Tibial nerve (tissue), 4 donors: ENCODE measurements at regions not wholly inside any gene's neighbourhood (a gene's known extent, or its start where the extent isn't known, plus 50 kb on each side); places are given as distances from the start of the nearest gene placed in this dataset.

Source experiments
- DNase-seq, 2 donors: peaks; one replicate each; pipeline ENCODE4 v3.0.0-alpha.2; 2019; ENCODE audit warnings: low spot score in 2 of 2
- H3K27ac ChIP-seq, 4 donors: fragments of 200-600 bp; sonication (generic) in 3 of 4; one replicate each; pipeline ENCODE4 v1.5.1; 2017 to 2019; ENCODE audit warnings: mild to moderate bottlenecking in 1 of 4
- H3K27me3 ChIP-seq, 2 donors: fragments of 200-600 bp; sonication (generic) in 1 of 2; one replicate each; pipeline versions ENCODE4 v1.5.1 to v1.6.0; 2017 to 2019
- H3K36me3 ChIP-seq, 3 donors: fragments of 200-600 bp; sonication (generic); one replicate each; pipeline ENCODE4 v1.5.1; 2018 to 2019
- H3K4me1 ChIP-seq, 4 donors: fragments of 200-600 bp; sonication (generic) in 3 of 4; one replicate each; pipeline ENCODE4 v1.5.1; 2017 to 2019
- H3K4me3 ChIP-seq, 4 donors: fragments of 200-600 bp; sonication (generic) in 3 of 4; one replicate each; pipeline ENCODE4 v1.5.1; 2017 to 2019; ENCODE audit warnings: mild to moderate bottlenecking in 1 of 4, moderate library complexity in 1 of 4
- H3K9me3 ChIP-seq, 4 donors: fragments of 200-600 bp; sonication (generic) in 3 of 4; one replicate each; pipeline ENCODE4 v1.5.1; 2017 to 2019
- EP300 ChIP-seq, 2 donors: sonication (generic); formaldehyde crosslinking; IDR thresholded peaks; one replicate each; pipeline ENCODE4 v1.6.1; 2017; ENCODE audit warnings: antibody characterized with exemption in 2 of 2, mild to moderate bottlenecking in 1 of 2
- POLR2A ChIP-seq, 2 donors: fragments of 450-650 bp; IDR thresholded peaks; one replicate each; pipeline ENCODE4 v1.6.1; 2017; ENCODE audit warnings: antibody characterized with exemption in 2 of 2, mild to moderate bottlenecking in 2 of 2, moderate library complexity in 2 of 2
- WGBS, 2 donors: methylation state at CpG; one replicate each; pipeline ENCODE4 v1.1.5; 2018; 5-methylcytosine and 5-hydroxymethylcytosine counted together
- TF ChIP-seq, protein P1 (sequence below), 5 experiments: fragments of 200-600 bp in 3 of 5; fragments of 450-650 bp in 2 of 5; sonication (generic) in 3 of 5; IDR thresholded peaks; one replicate each; pipeline ENCODE4 v1.5.1; 2016 to 2019; ENCODE audit warnings: antibody characterized with exemption in 5 of 5, mild to moderate bottlenecking in 3 of 5, moderate library complexity in 2 of 5

DNA sequence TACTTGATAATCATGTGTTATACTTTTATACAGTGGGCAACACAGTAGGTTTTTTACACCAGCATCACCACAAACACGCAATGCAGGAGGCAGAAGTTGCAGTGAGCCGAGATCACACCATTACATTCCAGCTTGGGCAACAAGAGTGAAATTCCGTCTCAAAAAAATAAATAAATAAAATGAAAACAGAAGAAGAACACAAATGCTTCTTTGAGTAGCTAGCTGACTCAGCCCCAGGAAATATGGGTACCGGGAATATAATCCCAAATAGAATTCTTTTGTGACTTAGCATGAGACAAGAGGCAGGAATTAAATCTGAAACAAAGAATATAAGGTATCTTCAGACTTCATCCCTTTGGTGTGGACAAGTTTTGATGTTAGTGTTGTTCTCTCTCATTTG lies 164.2 kb upstream of the ATXN1 start:
- no peak overlapping the region for H3K27ac ChIP-seq
- no peaks in the 10 kb centered on the region for H3K4me1 ChIP-seq
- TF ChIP-seq EP300 (IDR thresholded peaks at IDR 0.05) (no peak), POLR2A (IDR thresholded peaks at IDR 0.05) (no peak)
- TF ChIP-seq, protein P1, sequence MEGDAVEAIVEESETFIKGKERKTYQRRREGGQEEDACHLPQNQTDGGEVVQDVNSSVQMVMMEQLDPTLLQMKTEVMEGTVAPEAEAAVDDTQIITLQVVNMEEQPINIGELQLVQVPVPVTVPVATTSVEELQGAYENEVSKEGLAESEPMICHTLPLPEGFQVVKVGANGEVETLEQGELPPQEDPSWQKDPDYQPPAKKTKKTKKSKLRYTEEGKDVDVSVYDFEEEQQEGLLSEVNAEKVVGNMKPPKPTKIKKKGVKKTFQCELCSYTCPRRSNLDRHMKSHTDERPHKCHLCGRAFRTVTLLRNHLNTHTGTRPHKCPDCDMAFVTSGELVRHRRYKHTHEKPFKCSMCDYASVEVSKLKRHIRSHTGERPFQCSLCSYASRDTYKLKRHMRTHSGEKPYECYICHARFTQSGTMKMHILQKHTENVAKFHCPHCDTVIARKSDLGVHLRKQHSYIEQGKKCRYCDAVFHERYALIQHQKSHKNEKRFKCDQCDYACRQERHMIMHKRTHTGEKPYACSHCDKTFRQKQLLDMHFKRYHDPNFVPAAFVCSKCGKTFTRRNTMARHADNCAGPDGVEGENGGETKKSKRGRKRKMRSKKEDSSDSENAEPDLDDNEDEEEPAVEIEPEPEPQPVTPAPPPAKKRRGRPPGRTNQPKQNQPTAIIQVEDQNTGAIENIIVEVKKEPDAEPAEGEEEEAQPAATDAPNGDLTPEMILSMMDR (IDR thresholded peaks at IDR 0.05), result no peak
- no peak overlapping the region for H3K4me3 ChIP-seq
- H3K36me3 ChIP-seq, result no peaks in the 10 kb centered on the region
- no peaks in the 10 kb centered on the region for H3K27me3 ChIP-seq
- 46 to 50% methylated on average over 4 of the region's 4 CpGs for WGBS, 2 donors
- DNase-seq, result no peak
- H3K9me3 ChIP-seq, result no peaks in the 10 kb centered on the region

DNA sequence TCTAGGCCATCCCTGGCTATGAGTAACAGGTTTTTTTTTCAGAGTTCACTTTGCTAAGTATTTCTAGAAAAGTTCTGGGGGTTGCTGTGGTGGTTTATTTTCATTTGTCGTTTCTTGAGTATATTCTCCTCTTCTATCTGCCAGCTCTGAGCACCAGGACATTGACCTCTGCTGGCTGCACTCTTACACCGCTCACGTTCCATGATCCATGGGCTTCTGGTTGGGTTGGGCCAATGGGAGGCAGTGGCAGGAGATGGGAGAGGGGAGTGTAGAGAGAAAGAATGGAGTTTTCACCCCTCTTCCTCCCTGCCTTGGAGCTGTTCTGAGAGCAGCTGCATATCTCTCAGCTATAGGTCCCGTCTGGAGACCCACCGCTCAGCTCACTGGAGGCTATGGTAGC lies 161.0 kb upstream of the ATXN1 start:
- 72 to 74% methylated on average over 5 of the region's 5 CpGs for WGBS, 2 donors
- H3K4me3 ChIP-seq, result no peak overlapping the region

DNA sequence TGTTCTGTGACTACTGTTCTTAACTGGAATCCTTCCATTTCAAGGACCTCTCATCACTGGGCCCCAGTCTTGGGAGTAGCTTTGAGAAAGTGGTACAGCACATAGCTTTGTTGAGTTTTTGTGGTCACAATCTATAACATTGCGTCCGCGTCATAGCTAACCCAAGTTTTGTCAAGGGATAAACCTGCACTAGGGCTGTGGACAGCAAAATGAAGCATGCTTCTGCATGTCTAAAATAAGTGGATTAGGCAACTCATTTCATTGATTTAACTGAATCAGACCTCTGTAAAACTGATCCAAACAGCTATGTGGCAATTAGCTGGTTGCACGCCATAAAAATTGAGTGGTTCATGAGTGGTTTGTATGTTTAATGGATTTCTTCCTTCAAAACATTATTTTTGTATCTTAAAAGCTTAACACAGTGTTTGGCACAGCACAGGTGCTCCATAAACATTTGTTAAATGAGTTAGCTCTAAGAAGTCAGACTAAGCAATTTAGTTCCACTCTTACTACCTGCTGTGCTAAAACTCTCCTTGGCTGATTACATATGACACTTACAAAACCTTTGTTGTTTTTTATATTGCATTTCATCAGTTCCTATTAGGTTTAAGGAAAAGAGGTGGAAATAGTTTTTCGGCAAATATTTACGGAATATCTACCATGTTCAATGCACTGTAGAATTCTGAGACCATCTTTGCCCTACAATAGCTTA lies 160.3 kb upstream of the ATXN1 start:
- DNase-seq, result no peak
- Histone ChIP-seq H3K27ac (no peak overlapping the region), H3K9me3 (no peaks in the 10 kb centered on the region), H3K36me3 (no peaks in the 10 kb centered on the region), H3K27me3 (no peaks in the 10 kb centered on the region), H3K4me1 (no peaks in the 10 kb centered on the region), H3K4me3 (no peak overlapping the region)
- WGBS, 2 donors, result 70 to 89% methylated on average over 6 of the region's 6 CpGs
- TF ChIP-seq EP300 (IDR thresholded peaks at IDR 0.05) (no peak), POLR2A (IDR thresholded peaks at IDR 0.05) (no peak)
- TF ChIP-seq, protein P1 (IDR thresholded peaks at IDR 0.05), result no peak

More for the DNA sequence above, 161.0 kb upstream of the ATXN1 start:
- TF ChIP-seq, protein P1 (IDR thresholded peaks at IDR 0.05), result no peak
- TF ChIP-seq POLR2A (IDR thresholded peaks at IDR 0.05), result no peak
- no peak for TF ChIP-seq EP300 (IDR thresholded peaks at IDR 0.05)
- no peaks in the 10 kb centered on the region for H3K9me3 ChIP-seq
- no peaks in the 10 kb centered on the region for H3K4me1 ChIP-seq
- no peaks in the 10 kb centered on the region for H3K27me3 ChIP-seq
- H3K36me3 ChIP-seq, result no peaks in the 10 kb centered on the region
- no peak overlapping the region for H3K27ac ChIP-seq
- DNase-seq, result no peak

DNA sequence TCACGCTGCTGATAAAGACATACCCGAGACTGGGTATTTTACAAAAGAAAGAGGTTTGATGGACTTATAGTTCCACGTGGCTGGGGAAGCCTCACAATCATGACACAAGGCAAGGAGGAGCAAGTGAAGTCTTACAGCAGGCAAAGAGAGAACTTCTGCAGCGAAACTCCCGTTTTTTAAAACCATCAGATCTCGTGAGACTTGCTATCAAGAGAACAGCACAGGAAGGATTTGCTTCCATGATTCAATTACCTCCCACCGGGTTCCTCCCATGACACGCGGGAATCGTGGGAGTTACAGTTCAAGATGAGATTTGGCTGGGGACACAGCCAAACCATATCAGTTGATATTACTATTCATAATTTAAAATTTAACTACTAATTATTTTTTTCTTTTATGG lies 157.3 kb upstream of the ATXN1 start:
- H3K36me3 ChIP-seq, result no peaks in the 10 kb centered on the region
- H3K4me3 ChIP-seq, result no peak overlapping the region
- DNase-seq, result no peak
- no peak overlapping the region for H3K27ac ChIP-seq
- peaks cover 0 to 7% (median 0%) of the 10 kb centered on the region in 4 donors for H3K9me3 ChIP-seq
- H3K4me1 ChIP-seq, result no peaks in the 10 kb centered on the region
- 64 to 66% methylated on average over 10 of the region's 10 CpGs for WGBS, 2 donors
- no peak for TF ChIP-seq EP300 (IDR thresholded peaks at IDR 0.05)
- TF ChIP-seq, protein P1 (IDR thresholded peaks at IDR 0.05), result no peak
- no peaks in the 10 kb centered on the region for H3K27me3 ChIP-seq

DNA sequence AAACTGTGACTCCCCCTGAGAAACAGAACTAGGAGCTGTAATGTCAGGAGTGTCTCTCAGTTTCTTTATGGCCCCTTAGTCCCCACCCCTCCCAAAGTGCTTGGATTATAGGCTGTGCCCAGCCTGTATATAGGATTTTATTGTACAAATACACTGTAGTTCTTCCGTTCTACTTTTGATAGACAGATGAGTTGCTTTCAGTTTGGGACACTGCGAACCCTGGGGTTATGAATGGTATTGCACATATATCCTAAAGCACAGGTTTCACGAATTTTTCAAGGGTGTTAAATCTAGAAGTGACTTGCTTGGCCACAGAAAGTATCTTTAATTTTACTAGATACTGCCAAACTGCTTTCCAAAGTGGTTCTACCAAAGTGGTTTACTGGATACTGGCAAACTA lies 152.9 kb upstream of the ATXN1 start:
- no peaks in the 10 kb centered on the region for H3K27me3 ChIP-seq
- no peaks in the 10 kb centered on the region for H3K36me3 ChIP-seq
- H3K9me3 ChIP-seq, result peaks cover 0 to 23% (median 3%) of the 10 kb centered on the region in 4 donors
- TF ChIP-seq EP300 (IDR thresholded peaks at IDR 0.05) (no peak), POLR2A (IDR thresholded peaks at IDR 0.05) (no peak)
- TF ChIP-seq, protein P1 (IDR thresholded peaks at IDR 0.05), result no peak
- no peak for DNase-seq
- 87 to 93% methylated on average over 3 of the region's 3 CpGs for WGBS, 2 donors
- H3K4me1 ChIP-seq, result no peaks in the 10 kb centered on the region
- no peak overlapping the region for H3K4me3 ChIP-seq
- no peak overlapping the region for H3K27ac ChIP-seq
